ENCODE measurements at regions not wholly inside any gene's neighbourhood (a gene's known extent, or its start where the extent isn't known, plus 50 kb on each side); places are given as distances from the start of the nearest gene placed in this dataset.

GRCh38 chr6:135789375-135790050 lies 62.0 kb upstream of the PDE7B start:
- no peak for DNase-seq (ENCODE audit: low read depth)
- no peak overlapping the region for H3K4me3 ChIP-seq (ENCODE audit: low read depth, low read length)
- no peak for TF ChIP-seq CTCF (IDR thresholded peaks at IDR 0.05; ENCODE audit: low read depth, low read length, missing control alignments)

- DNase-seq (ENCODE audit: low read depth): no peak
- no peak for TF ChIP-seq CTCF (IDR thresholded peaks at IDR 0.05; ENCODE audit: low read depth, low read length, missing control alignments)
- no peak overlapping the region for H3K4me3 ChIP-seq (ENCODE audit: low read depth, low read length)
These were observed 60.1 kb upstream of the PDE7B start for GRCh38 chr6:135791441-135791840.

- no peak for DNase-seq (ENCODE audit: low read depth)
- TF ChIP-seq CTCF (IDR thresholded peaks at IDR 0.05; ENCODE audit: low read depth, low read length, missing control alignments): no peak
- no peak overlapping the region for H3K4me3 ChIP-seq (ENCODE audit: low read depth, low read length)
These were observed 54.7 kb upstream of the PDE7B start for GRCh38 chr6:135796643-135797305.

GRCh38 chr6:135797361-135797760 lies 54.1 kb upstream of the PDE7B start:
- H3K4me3 ChIP-seq (ENCODE audit: low read depth, low read length): no peak overlapping the region
- DNase-seq (ENCODE audit: low read depth): no peak
- TF ChIP-seq CTCF (IDR thresholded peaks at IDR 0.05; ENCODE audit: low read depth, low read length, missing control alignments): no peak

GRCh38 chr6:135798751-135799515 lies 52.6 kb upstream of the PDE7B start:
- no peak for TF ChIP-seq CTCF (IDR thresholded peaks at IDR 0.05; ENCODE audit: low read depth, low read length, missing control alignments)
- no peak overlapping the region for H3K4me3 ChIP-seq (ENCODE audit: low read depth, low read length)
- no peak for DNase-seq (ENCODE audit: low read depth)

All from GM12864 (cell line).